GM12878 (cell line): ENCODE measurements at regions not wholly inside any gene's neighbourhood (a gene's known extent, or its start where the extent isn't known, plus 50 kb on each side); places are given as distances from the start of the nearest gene placed in this dataset.

ENCODE experiments used
- ATAC-seq: fragments of 200-7000 bp; cut with Tn5 transposase; 3 replicates; pipeline ENCODE4 v1.9.1; 2020; ENCODE audit warnings: mild to moderate bottlenecking, moderate library complexity
- BruUV-seq: library from RNA; stranded (reverse); fragments of 400-500 nt; replicated peaks from 2 replicates; lab custom pipeline; 2021; lab: Mats Ljungman, UMichigan
- CTCF ChIA-PET: fragments of 300-600 bp; sonication (Branson Sonifier 250); formaldehyde crosslinking; extraction: SDS; loops from one replicate; lab custom pipeline; 2021; ENCODE audit warnings: inconsistent platforms; lab: Yijun Ruan, JAX
- POLR2A ChIA-PET: fragments of 350-600 bp; formaldehyde crosslinking; extraction: SDS; loops from one replicate; lab custom pipeline; 2021; ENCODE audit warnings: inconsistent platforms; lab: Charles Lee
- RAD21 ChIA-PET: fragments of 300-600 bp; sonication (Branson Sonifier 250); formaldehyde crosslinking; loops from one replicate; lab custom pipeline; 2023; ENCODE audit warnings: antibody characterized with exemption; ENCODE audit not compliant: unreplicated experiment; lab: Charles Lee
- SMC1A ChIA-PET: fragments of 300-600 bp; sonication (Branson Sonifier 250); formaldehyde crosslinking; loops from one replicate; lab custom pipeline; 2023; ENCODE audit not compliant: unreplicated experiment, uncharacterized antibody; lab: Charles Lee
- DNase-seq: peaks from one replicate; pipeline ENCODE4 v3.0.0-alpha.2; 2011; ENCODE audit warnings: low read depth, low spot score
- FAIRE-seq: peaks from 3 replicates; lab custom pipeline; 2011; peaks lifted over from hg19 to GRCh38; lab: Jason Lieb, UNC
- H2AFZ ChIP-seq: 2 replicates; pipeline ENCODE4 v1.6.0; 2011; ENCODE audit warnings: low read depth, low read length, control low read depth; ENCODE audit not compliant: control insufficient read depth
- H3K27ac ChIP-seq: 2 replicates; pipeline ENCODE4 v1.5.1; 2011; ENCODE audit warnings: control low read depth; ENCODE audit not compliant: control insufficient read depth, insufficient read depth
- H3K27me3 ChIP-seq, 2 experiments: replicated peaks in 1 of 2; 2 replicates each; pipeline versions ENCODE4 v1.6.0 to v1.6.1; 2011; ENCODE audit warnings: low read length in 1 of 2; ENCODE audit not compliant: control insufficient read depth in 2 of 2, insufficient read depth in 2 of 2
- H3K36me3 ChIP-seq, 2 experiments: 2 replicates each; pipeline ENCODE4 v1.5.1; 2011; ENCODE audit warnings: low read length in 1 of 2; ENCODE audit not compliant: control insufficient read depth in 2 of 2, insufficient read depth in 2 of 2
- H3K4me1 ChIP-seq: 2 replicates; pipeline ENCODE4 v1.6.1; 2011; ENCODE audit warnings: mild to moderate bottlenecking, low read length, moderate library complexity, mixed read lengths; ENCODE audit not compliant: control insufficient read depth, insufficient read depth
- H3K4me2 ChIP-seq: 2 replicates; pipeline ENCODE4 v1.6.0; 2011; ENCODE audit warnings: control low read depth; ENCODE audit not compliant: control insufficient read depth, insufficient read depth
- H3K4me3 ChIP-seq: fragments of 200-600 bp; sonication (generic); 2 replicates; pipeline ENCODE4 v1.5.1; 2016
- H3K79me2 ChIP-seq: 2 replicates; pipeline ENCODE4 v1.6.0; 2011; ENCODE audit warnings: low read length; ENCODE audit not compliant: control insufficient read depth, insufficient read depth
- H3K9ac ChIP-seq: 2 replicates; pipeline ENCODE4 v1.8.0; 2011; ENCODE audit warnings: low read length, control low read depth, mixed read lengths; ENCODE audit not compliant: control insufficient read depth, insufficient read depth
- H3K9me3 ChIP-seq: replicated peaks from 3 replicates; pipeline ENCODE4 v1.5.1; 2011; ENCODE audit warnings: mild to moderate bottlenecking, low read length; ENCODE audit not compliant: control insufficient read depth, insufficient read depth
- H4K20me1 ChIP-seq: 2 replicates; pipeline ENCODE4 v1.6.0; 2011; ENCODE audit not compliant: control insufficient read depth, insufficient read depth
- BRCA1 ChIP-seq: IDR thresholded peaks from 2 replicates; pipeline ENCODE4 v1.6.1; 2011; ENCODE audit warnings: low read depth, low read length, improper control_type of control experiment
- CBFB ChIP-seq: IDR thresholded peaks from 2 replicates; pipeline ENCODE4 v1.6.1; 2016; ENCODE audit warnings: antibody characterized with exemption, low read depth
- FOXM1 ChIP-seq: IDR thresholded peaks from 2 replicates; pipeline ENCODE4 v1.6.1; 2012; ENCODE audit warnings: low read depth, mild to moderate bottlenecking, inconsistent platforms, low read length, moderate library complexity
- IKZF2 ChIP-seq, 2 experiments: fragments of 450-650 bp; IDR thresholded peaks; 2 replicates each; pipeline ENCODE4 v1.6.1; 2017; ENCODE audit warnings: mild to moderate bottlenecking in 2 of 2, moderate library complexity in 2 of 2
- MEF2B ChIP-seq: fragments of 450-650 bp; IDR thresholded peaks from 2 replicates; pipeline ENCODE4 v1.6.1; 2018; ENCODE audit warnings: mild to moderate bottlenecking, moderate library complexity; ENCODE audit not compliant: partially characterized antibody, poor library complexity, severe bottlenecking
- MTA3 ChIP-seq: IDR thresholded peaks from 2 replicates; pipeline ENCODE4 v1.6.1; 2012; ENCODE audit warnings: low read length, inconsistent platforms, borderline replicate concordance
- NFIC ChIP-seq: IDR thresholded peaks from 2 replicates; pipeline ENCODE4 v1.6.1; 2012; ENCODE audit warnings: low read depth, mild to moderate bottlenecking, inconsistent platforms, low read length, moderate library complexity
- POLR2AphosphoS2 ChIP-seq: IDR thresholded peaks from 2 replicates; pipeline ENCODE4 v1.6.1; 2011; ENCODE audit warnings: low read depth, mild to moderate bottlenecking, low read length, improper control_type of control experiment, moderate library complexity
- RB1 ChIP-seq: fragments of 450-650 bp; formaldehyde crosslinking; IDR thresholded peaks from 2 replicates; pipeline ENCODE4 v1.6.1; 2017; ENCODE audit warnings: mild to moderate bottlenecking, borderline replicate concordance
- RUNX3 ChIP-seq: IDR thresholded peaks from 2 replicates; pipeline ENCODE4 v1.6.1; 2012; ENCODE audit warnings: low read length, inconsistent platforms
- SRF ChIP-seq, 2 experiments: IDR thresholded peaks; 2 replicates each; pipeline ENCODE4 v1.6.1; 2011; ENCODE audit warnings: low read depth in 2 of 2, low read length in 2 of 2, mild to moderate bottlenecking in 1 of 2, moderate library complexity in 1 of 2
- STAT1 ChIP-seq: fragments of 450-650 bp; conservative IDR thresholded peaks from 2 replicates; pipeline ENCODE4 v1.6.1; 2014; ENCODE audit warnings: antibody characterized with exemption, mild to moderate bottlenecking
- ZZZ3 ChIP-seq: IDR thresholded peaks from 2 replicates; pipeline ENCODE4 v1.6.1; 2011; ENCODE audit warnings: low read depth; ENCODE audit not compliant: control insufficient read depth, insufficient read length
- WGBS: methylation state at CpG from one replicate; pipeline ENCODE4 v1.1.6; 2016; ENCODE audit warnings: low lambda C conversion rate; ENCODE audit not compliant: insufficient replicate concordance, insufficient coverage; ENCODE audit errors: missing lambda C conversion rate; 5-methylcytosine and 5-hydroxymethylcytosine counted together
- in situ Hi-C: fragments of 300-500 bp; cut with MboI; formaldehyde crosslinking; loops from 9 replicates; pipeline ENCODE4 v1.14.3; 2018; ENCODE audit warnings: mixed read lengths
- intact Hi-C: fragments of 100-400 bp; cut with micrococcal nuclease; formaldehyde crosslinking; loops from one replicate; pipeline ENCODE4 v1.14.2; 2022; ENCODE audit not compliant: unreplicated experiment
- TF ChIP-seq, protein P1 (sequence below): fragments of 450-650 bp; IDR thresholded peaks from 2 replicates; pipeline ENCODE4 v1.6.1; 2017; ENCODE audit warnings: mild to moderate bottlenecking
- TF ChIP-seq, protein P2 (sequence below): fragments of 450-650 bp; IDR thresholded peaks from 2 replicates; pipeline ENCODE4 v1.6.1; 2017; ENCODE audit warnings: antibody characterized with exemption, mild to moderate bottlenecking, moderate library complexity
- TF ChIP-seq, protein P3 (sequence below): fragments of 450-650 bp; conservative IDR thresholded peaks from 2 replicates; pipeline ENCODE4 v1.6.1; 2017; ENCODE audit warnings: mild to moderate bottlenecking, moderate library complexity

DNA sequence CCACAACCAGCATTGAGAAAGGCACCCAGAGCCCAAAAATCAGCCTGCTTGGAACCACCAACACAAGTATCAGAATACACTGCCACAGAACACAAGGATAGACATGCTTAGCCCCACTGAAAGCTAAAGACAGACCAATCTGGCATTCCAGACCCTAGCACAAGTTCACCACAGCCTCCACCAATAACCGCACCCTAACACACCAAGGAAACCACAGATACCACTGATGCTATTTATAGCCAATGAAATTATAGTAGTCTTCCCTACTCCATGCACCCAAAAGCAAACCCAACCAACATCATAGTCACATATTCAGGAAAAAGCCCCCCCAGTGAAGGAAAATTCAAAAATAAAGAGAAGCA, 83.9 kb upstream of the STT3B start:
- H3K79me2 ChIP-seq: no peaks in the 10 kb centered on the region
- peaks cover 28% of the 10 kb centered on the region for H3K4me1 ChIP-seq
- TF ChIP-seq NFIC (peak; percentile 33), CBFB (peak; percentile 68), IKZF2 (IDR thresholded peaks at IDR 0.05) (peak in 1 of 2 experiments; percentile 35; a peak in 1 of 4 replicates), MTA3 (0 out of 2 replicates have a peak, but pooled peaks have one; percentile 27), STAT1 (no peak), MEF2B (peak; percentile 23), POLR2AphosphoS2 (no peak), BRCA1 (no peak), FOXM1 (peak; percentile 55; the same call in 1 of the 2 replicates), RUNX3 (peak; percentile 96), ZZZ3 (no peak), RB1 (no peak), SRF (IDR thresholded peaks at IDR 0.05; ENCODE audit: low read depth in 2 of 2, low read length in 2 of 2) (no peak)
- TF ChIP-seq, protein P1, sequence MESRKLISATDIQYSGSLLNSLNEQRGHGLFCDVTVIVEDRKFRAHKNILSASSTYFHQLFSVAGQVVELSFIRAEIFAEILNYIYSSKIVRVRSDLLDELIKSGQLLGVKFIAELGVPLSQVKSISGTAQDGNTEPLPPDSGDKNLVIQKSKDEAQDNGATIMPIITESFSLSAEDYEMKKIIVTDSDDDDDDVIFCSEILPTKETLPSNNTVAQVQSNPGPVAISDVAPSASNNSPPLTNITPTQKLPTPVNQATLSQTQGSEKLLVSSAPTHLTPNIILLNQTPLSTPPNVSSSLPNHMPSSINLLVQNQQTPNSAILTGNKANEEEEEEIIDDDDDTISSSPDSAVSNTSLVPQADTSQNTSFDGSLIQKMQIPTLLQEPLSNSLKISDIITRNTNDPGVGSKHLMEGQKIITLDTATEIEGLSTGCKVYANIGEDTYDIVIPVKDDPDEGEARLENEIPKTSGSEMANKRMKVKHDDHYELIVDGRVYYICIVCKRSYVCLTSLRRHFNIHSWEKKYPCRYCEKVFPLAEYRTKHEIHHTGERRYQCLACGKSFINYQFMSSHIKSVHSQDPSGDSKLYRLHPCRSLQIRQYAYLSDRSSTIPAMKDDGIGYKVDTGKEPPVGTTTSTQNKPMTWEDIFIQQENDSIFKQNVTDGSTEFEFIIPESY: no peak
- TF ChIP-seq, protein P2, sequence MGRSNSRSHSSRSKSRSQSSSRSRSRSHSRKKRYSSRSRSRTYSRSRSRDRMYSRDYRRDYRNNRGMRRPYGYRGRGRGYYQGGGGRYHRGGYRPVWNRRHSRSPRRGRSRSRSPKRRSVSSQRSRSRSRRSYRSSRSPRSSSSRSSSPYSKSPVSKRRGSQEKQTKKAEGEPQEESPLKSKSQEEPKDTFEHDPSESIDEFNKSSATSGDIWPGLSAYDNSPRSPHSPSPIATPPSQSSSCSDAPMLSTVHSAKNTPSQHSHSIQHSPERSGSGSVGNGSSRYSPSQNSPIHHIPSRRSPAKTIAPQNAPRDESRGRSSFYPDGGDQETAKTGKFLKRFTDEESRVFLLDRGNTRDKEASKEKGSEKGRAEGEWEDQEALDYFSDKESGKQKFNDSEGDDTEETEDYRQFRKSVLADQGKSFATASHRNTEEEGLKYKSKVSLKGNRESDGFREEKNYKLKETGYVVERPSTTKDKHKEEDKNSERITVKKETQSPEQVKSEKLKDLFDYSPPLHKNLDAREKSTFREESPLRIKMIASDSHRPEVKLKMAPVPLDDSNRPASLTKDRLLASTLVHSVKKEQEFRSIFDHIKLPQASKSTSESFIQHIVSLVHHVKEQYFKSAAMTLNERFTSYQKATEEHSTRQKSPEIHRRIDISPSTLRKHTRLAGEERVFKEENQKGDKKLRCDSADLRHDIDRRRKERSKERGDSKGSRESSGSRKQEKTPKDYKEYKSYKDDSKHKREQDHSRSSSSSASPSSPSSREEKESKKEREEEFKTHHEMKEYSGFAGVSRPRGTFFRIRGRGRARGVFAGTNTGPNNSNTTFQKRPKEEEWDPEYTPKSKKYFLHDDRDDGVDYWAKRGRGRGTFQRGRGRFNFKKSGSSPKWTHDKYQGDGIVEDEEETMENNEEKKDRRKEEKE: no peak
- TF ChIP-seq, protein P3, sequence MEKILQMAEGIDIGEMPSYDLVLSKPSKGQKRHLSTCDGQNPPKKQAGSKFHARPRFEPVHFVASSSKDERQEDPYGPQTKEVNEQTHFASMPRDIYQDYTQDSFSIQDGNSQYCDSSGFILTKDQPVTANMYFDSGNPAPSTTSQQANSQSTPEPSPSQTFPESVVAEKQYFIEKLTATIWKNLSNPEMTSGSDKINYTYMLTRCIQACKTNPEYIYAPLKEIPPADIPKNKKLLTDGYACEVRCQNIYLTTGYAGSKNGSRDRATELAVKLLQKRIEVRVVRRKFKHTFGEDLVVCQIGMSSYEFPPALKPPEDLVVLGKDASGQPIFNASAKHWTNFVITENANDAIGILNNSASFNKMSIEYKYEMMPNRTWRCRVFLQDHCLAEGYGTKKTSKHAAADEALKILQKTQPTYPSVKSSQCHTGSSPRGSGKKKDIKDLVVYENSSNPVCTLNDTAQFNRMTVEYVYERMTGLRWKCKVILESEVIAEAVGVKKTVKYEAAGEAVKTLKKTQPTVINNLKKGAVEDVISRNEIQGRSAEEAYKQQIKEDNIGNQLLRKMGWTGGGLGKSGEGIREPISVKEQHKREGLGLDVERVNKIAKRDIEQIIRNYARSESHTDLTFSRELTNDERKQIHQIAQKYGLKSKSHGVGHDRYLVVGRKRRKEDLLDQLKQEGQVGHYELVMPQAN: no peak
- FAIRE-seq: no peak
- ChIA-PET RAD21 (interaction anchor here (1.6 kb wide), 1 partner anchor 83 kb away, joined by 4 read pairs; the partner anchor contains the start of gene STT3B), POLR2A (no interaction called here), CTCF (interaction anchor here (0.6 to 1.8 kb wide), 4 partner anchors 10 to 288 kb away, joined by 3 to 7 read pairs (median 5); no protein-coding TSS in a partner anchor), SMC1A (interaction anchor here (1.0 to 3.7 kb wide), 5 partner anchors 10 to 207 kb away, joined by 3 to 21 read pairs (median 5); no protein-coding TSS in a partner anchor)
- 0% methylated on average over 1 of the region's 1 CpG for whole genome bisulfite sequencing
- H3K27me3 ChIP-seq: no peaks in the 10 kb centered on the region
- peak; percentile 64 for ATAC-seq
- H3K9me3 ChIP-seq: peaks cover 9% of the 10 kb centered on the region
- H3K27ac ChIP-seq: peak overlapping the region; percentile 79
- H3K4me3 ChIP-seq: peak overlapping the region; percentile 42; the same call in 1 of the 2 replicates
- intact Hi-C loops: loop anchor here (2.0 to 10.0 kb wide), 4 partner anchors 83 to 674 kb away; partner anchors contain the start of gene STT3B
- H2AFZ ChIP-seq: peak overlapping the region; percentile 39; the same call in 1 of the 2 replicates
- H3K4me2 ChIP-seq: peak overlapping the region; percentile 82
- no peaks in the 10 kb centered on the region for H3K36me3 ChIP-seq
- no peak for DNase-seq
- no peaks in the 10 kb centered on the region for H4K20me1 ChIP-seq
- BruUV-seq: no TSS peak
- in situ Hi-C loops: no loop called here
- H3K9ac ChIP-seq: peak overlapping the region; percentile 14; the same call in 1 of the 2 replicates
